Endothelial cell of umbilical vein (primary cell): ENCODE measurements at regions not wholly inside any gene's neighbourhood (a gene's known extent, or its start where the extent isn't known, plus 50 kb on each side); places are given as distances from the start of the nearest gene placed in this dataset.

Experiments used
- BruUV-seq: library from RNA; stranded (reverse); fragments of 400-500 nt; replicated peaks from 2 replicates; lab custom pipeline; 2021; lab: Mats Ljungman, UMichigan
- CTCF ChIA-PET: fragments of 300-600, 350-600 bp; sonication (Branson Sonifier 250); formaldehyde crosslinking; loops from one replicate; lab custom pipeline; 2021; ENCODE audit warnings: antibody characterized with exemption, inconsistent platforms; lab: Charles Lee
- POLR2A ChIA-PET: fragments of 300-600, 350-600 bp; sonication (Branson Sonifier 250); formaldehyde crosslinking; loops from one replicate; lab custom pipeline; 2021; ENCODE audit warnings: antibody characterized with exemption, inconsistent platforms; lab: Charles Lee
- DNase-seq: peaks from one replicate; pipeline ENCODE4 v3.0.0-alpha.2; 2011; ENCODE audit warnings: low read depth, low spot score
- FAIRE-seq: peaks from 2 replicates; lab custom pipeline; 2011; peaks lifted over from hg19 to GRCh38; lab: Jason Lieb, UNC
- H2AFZ ChIP-seq: 2 replicates; pipeline ENCODE4 v1.6.0; 2012; ENCODE audit warnings: low read depth, low read length, control low read depth, inconsistent platforms
- H3K27ac ChIP-seq: 2 replicates; pipeline ENCODE4 v1.5.1; 2011; ENCODE audit warnings: low read depth, mild to moderate bottlenecking, control low read depth, low read length, moderate library complexity; ENCODE audit not compliant: insufficient read depth
- H3K27me3 ChIP-seq, 2 experiments: 2 replicates each; pipeline versions ENCODE4 v1.6.0 to v1.6.1; 2011; ENCODE audit warnings: low read length in 2 of 2, mixed read lengths in 1 of 2; ENCODE audit not compliant: control insufficient read depth in 2 of 2, insufficient read depth in 2 of 2
- H3K36me3 ChIP-seq, 2 experiments: 2 replicates in 1 of 2; 3 replicates in 1 of 2; pipeline ENCODE4 v1.5.1; 2011; ENCODE audit warnings: low read length in 2 of 2, mild to moderate bottlenecking in 1 of 2, moderate library complexity in 1 of 2; ENCODE audit not compliant: control insufficient read depth in 2 of 2, insufficient read depth in 2 of 2; ENCODE audit errors: extremely low read depth in 1 of 2
- H3K4me1 ChIP-seq: 3 replicates; pipeline ENCODE4 v1.5.1; 2011; ENCODE audit warnings: mild to moderate bottlenecking, low read length; ENCODE audit not compliant: control insufficient read depth, insufficient read depth; ENCODE audit errors: extremely low read depth
- H3K4me2 ChIP-seq: 2 replicates; pipeline ENCODE4 v1.6.1; 2011; ENCODE audit warnings: low read length, control low read depth, mixed read lengths; ENCODE audit not compliant: insufficient read depth
- H3K4me3 ChIP-seq, 3 experiments: fragments of 200-600 bp in 1 of 3; sonication (generic), shearing (Covaris generic) in 1 of 3; replicated peaks in 1 of 3; 2 replicates each; pipeline ENCODE4 v1.5.1; 2011 to 2016; ENCODE audit warnings: control low read depth in 3 of 3, low read length in 3 of 3, mild to moderate bottlenecking in 2 of 3, inconsistent platforms in 1 of 3, low read depth in 1 of 3, moderate library complexity in 1 of 3; ENCODE audit not compliant: insufficient read depth in 1 of 3
- H3K79me2 ChIP-seq: 2 replicates; pipeline ENCODE4 v1.6.0; 2012; ENCODE audit warnings: low read length, inconsistent platforms; ENCODE audit not compliant: control insufficient read depth, insufficient read depth
- H3K9ac ChIP-seq: replicated peaks from 2 replicates; pipeline ENCODE3; 2011; ENCODE audit warnings: low read length, control low read depth; ENCODE audit not compliant: insufficient read depth; ENCODE audit errors: extremely low read depth
- H3K9me1 ChIP-seq: replicated peaks from 3 replicates; pipeline ENCODE4 v1.6.0; 2011; ENCODE audit warnings: mild to moderate bottlenecking, low read length; ENCODE audit not compliant: control insufficient read depth, insufficient read depth; ENCODE audit errors: extremely low read depth
- H3K9me3 ChIP-seq: replicated peaks from 2 replicates; pipeline ENCODE4 v1.5.1; 2012; ENCODE audit warnings: low read length, inconsistent platforms; ENCODE audit not compliant: control insufficient read depth, insufficient read depth
- H4K20me1 ChIP-seq: replicated peaks from 2 replicates; pipeline ENCODE3; 2011; ENCODE audit warnings: mild to moderate bottlenecking, low read length; ENCODE audit not compliant: control insufficient read depth, insufficient read depth; ENCODE audit errors: extremely low read depth
- CTCF ChIP-seq, 2 donors: IDR thresholded peaks; 1 replicate in 1 of 2; 2 replicates in 1 of 2; pipeline ENCODE4 v1.5.1; 2011; ENCODE audit warnings: low read length in 2 of 2, mild to moderate bottlenecking in 2 of 2, moderate library complexity in 2 of 2, control low read depth in 1 of 2, inconsistent platforms in 1 of 2, low read depth in 1 of 2; ENCODE audit not compliant: insufficient read depth in 1 of 2; ENCODE audit errors: extremely low read depth in 1 of 2
- EZH2 ChIP-seq: IDR thresholded peaks from 2 replicates; pipeline ENCODE4 v1.6.1; 2012; ENCODE audit warnings: borderline replicate concordance, low read depth, mild to moderate bottlenecking, moderate library complexity, low read length, inconsistent platforms; ENCODE audit not compliant: severe bottlenecking
- FOS ChIP-seq: IDR thresholded peaks from 2 replicates; pipeline ENCODE4 v1.6.1; 2011; ENCODE audit warnings: mild to moderate bottlenecking, low read length, moderate library complexity, borderline replicate concordance; ENCODE audit not compliant: insufficient read depth
- GATA2 ChIP-seq: IDR thresholded peaks from 2 replicates; pipeline ENCODE4 v1.7.0; 2011; ENCODE audit warnings: low read depth, mild to moderate bottlenecking, moderate library complexity, mixed read lengths, low read length; ENCODE audit not compliant: insufficient read length, insufficient read depth
- JUN ChIP-seq: IDR thresholded peaks from 2 replicates; pipeline ENCODE4 v1.6.1; 2011; ENCODE audit warnings: borderline replicate concordance, low read depth; ENCODE audit not compliant: insufficient read length, insufficient read depth
- MAX ChIP-seq: IDR thresholded peaks from 2 replicates; pipeline ENCODE4 v1.6.1; 2011; ENCODE audit not compliant: insufficient read depth, insufficient read length
- MYC ChIP-seq: IDR thresholded peaks from one replicate; pipeline ENCODE4 v1.6.1; 2011; ENCODE audit warnings: mild to moderate bottlenecking, low read depth, low read length
- POLR2A ChIP-seq: IDR thresholded peaks from 2 replicates; pipeline ENCODE4 v1.6.1; 2012; ENCODE audit warnings: low read depth, mild to moderate bottlenecking, control low read depth, low read length
- POLR2AphosphoS5 ChIP-seq: IDR thresholded peaks from 2 replicates; pipeline ENCODE4 v1.6.1; 2012; ENCODE audit warnings: low read depth, mild to moderate bottlenecking, control low read depth, low read length, moderate library complexity; ENCODE audit not compliant: insufficient read depth
- dilution Hi-C: fragments of 300-500 bp; cut with MboI; formaldehyde crosslinking; loops from one replicate; pipeline ENCODE4 v1.15.0; 2019; ENCODE audit warnings: low sequenced_read_pairs; ENCODE audit not compliant: extremely low pct_ligation_motif_present
- intact Hi-C: fragments of 100-400 bp; cut with micrococcal nuclease; formaldehyde crosslinking; loops from one replicate; pipeline ENCODE4 v1.10.0; 2022

GRCh38 chr3:30495172-30496065, 111.0 kb upstream of the TGFBR2 start:
- intact Hi-C loops: no loop called here
- Histone ChIP-seq H3K9me3 (no peaks in the 10 kb centered on the region), H3K9ac (no peak overlapping the region), H3K79me2 (no peaks in the 10 kb centered on the region), H3K4me3 (no peak overlapping the region), H3K4me2 (no peak overlapping the region), H3K36me3 (no peaks in the 10 kb centered on the region), H3K4me1 (no peaks in the 10 kb centered on the region), H3K27ac (no peak overlapping the region), H3K27me3 (no peaks in the 10 kb centered on the region), H2AFZ (no peak overlapping the region), H4K20me1 (no peaks in the 10 kb centered on the region), H3K9me1 (no peaks in the 10 kb centered on the region)
- FAIRE-seq (no peak), DNase-seq (no peak)
- ChIA-PET CTCF (interaction anchor here (1.1 to 1.3 kb wide), 2 partner anchors 9 to 35 kb away, joined by 3 to 4 read pairs; no protein-coding TSS in a partner anchor), POLR2A (no interaction called here)
- dilution Hi-C loops: no loop called here
- BruUV-seq: no TSS peak
- TF ChIP-seq POLR2A (no peak), EZH2 (no peak), POLR2AphosphoS5 (no peak), FOS (no peak), GATA2 (no peak), CTCF (IDR thresholded peaks at IDR 0.05; ENCODE audit: extremely low read depth in 1 of 2, insufficient read depth in 1 of 2, low read depth in 1 of 2, low read length in 2 of 2) (no peak), MYC (no peak), MAX (no peak), JUN (no peak)
